ENCODE measurements at regions not wholly inside any gene's neighbourhood (a gene's known extent, or its start where the extent isn't known, plus 50 kb on each side); places are given as distances from the start of the nearest gene placed in this dataset.

- peak; percentile 63 for DNase-seq
- Histone ChIP-seq H2AFZ (ENCODE audit: low read length) (no peak overlapping the region), H3K4me1 (ENCODE audit: low read length) (no peaks in the 10 kb centered on the region), H3F3A (ENCODE audit: insufficient read depth, low read length) (no peaks in the 10 kb centered on the region), H3K36me3 (replicated peaks; ENCODE audit: insufficient read depth, low read length) (no peaks in the 10 kb centered on the region), H3K4me3 (ENCODE audit: low read length) (no peak overlapping the region), H4K20me1 (ENCODE audit: insufficient read depth, low read length) (no peaks in the 10 kb centered on the region), H3K27ac (ENCODE audit: low read length) (no peak overlapping the region), H3K27me3 (replicated peaks; ENCODE audit: insufficient read depth, low read length) (no peaks in the 10 kb centered on the region), H3K79me2 (ENCODE audit: low read length) (no peaks in the 10 kb centered on the region), H3K4me2 (ENCODE audit: low read depth, low read length) (no peak overlapping the region), H3K9me2 (replicated peaks; ENCODE audit: insufficient read depth, low read length) (no peaks in the 10 kb centered on the region), H3K9me3 (replicated peaks; ENCODE audit: insufficient read depth, low read length) (no peaks in the 10 kb centered on the region), H3K9ac (ENCODE audit: low read length) (no peak overlapping the region)
- no peak for TF ChIP-seq EZH2phosphoT487 (IDR thresholded peaks at IDR 0.05; ENCODE audit: low read length)
- TF ChIP-seq, protein P1, sequence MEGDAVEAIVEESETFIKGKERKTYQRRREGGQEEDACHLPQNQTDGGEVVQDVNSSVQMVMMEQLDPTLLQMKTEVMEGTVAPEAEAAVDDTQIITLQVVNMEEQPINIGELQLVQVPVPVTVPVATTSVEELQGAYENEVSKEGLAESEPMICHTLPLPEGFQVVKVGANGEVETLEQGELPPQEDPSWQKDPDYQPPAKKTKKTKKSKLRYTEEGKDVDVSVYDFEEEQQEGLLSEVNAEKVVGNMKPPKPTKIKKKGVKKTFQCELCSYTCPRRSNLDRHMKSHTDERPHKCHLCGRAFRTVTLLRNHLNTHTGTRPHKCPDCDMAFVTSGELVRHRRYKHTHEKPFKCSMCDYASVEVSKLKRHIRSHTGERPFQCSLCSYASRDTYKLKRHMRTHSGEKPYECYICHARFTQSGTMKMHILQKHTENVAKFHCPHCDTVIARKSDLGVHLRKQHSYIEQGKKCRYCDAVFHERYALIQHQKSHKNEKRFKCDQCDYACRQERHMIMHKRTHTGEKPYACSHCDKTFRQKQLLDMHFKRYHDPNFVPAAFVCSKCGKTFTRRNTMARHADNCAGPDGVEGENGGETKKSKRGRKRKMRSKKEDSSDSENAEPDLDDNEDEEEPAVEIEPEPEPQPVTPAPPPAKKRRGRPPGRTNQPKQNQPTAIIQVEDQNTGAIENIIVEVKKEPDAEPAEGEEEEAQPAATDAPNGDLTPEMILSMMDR (IDR thresholded peaks at IDR 0.05; ENCODE audit: low read length) = no peak
- no peak for TF ChIP-seq EZH2 (optimal IDR thresholded peaks at IDR 0.05; ENCODE audit: low read depth, low read length)
Measured at GRCh38 chr10:64014281-64014680, 493.1 kb downstream of the REEP3 start.

DNA sequence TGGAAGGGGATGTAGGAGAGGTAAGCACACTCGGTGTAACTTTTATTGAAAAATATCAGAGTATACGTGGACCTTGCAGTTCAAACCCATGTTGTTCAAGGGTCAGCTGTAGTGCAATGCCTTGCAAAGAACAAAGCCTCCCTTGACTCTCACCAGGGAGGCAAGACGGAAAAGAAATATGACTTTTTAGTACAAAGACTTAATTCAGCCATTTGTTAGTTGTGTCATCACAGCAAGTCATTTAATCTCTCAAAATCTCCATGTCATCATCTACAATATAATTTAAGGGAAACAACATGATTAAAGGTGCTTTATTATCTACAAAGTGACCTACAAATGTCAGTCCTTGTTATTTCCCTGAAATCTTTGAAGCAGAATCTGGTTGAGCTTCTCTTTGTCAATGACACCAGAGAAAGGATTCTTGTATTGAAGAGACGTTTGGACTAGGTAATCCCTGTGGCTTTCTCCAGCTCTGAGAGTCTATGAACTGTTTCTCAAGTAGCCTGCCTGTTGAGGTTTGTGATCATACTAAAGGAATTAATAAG lies 502.8 kb downstream of the REEP3 start:
- no peak overlapping the region for H3K27ac ChIP-seq (ENCODE audit: low read length)
- TF ChIP-seq, protein P1 (IDR thresholded peaks at IDR 0.05; ENCODE audit: low read length) = no peak
- TF ChIP-seq EZH2 (optimal IDR thresholded peaks at IDR 0.05; ENCODE audit: low read depth, low read length) (no peak), EZH2phosphoT487 (IDR thresholded peaks at IDR 0.05; ENCODE audit: low read length) (no peak)
- no peaks in the 10 kb centered on the region for H3K27me3 ChIP-seq (replicated peaks; ENCODE audit: insufficient read depth, low read length)
- DNase-seq = no peak
- H3K4me3 ChIP-seq (ENCODE audit: low read length) = no peak overlapping the region
- no peaks in the 10 kb centered on the region for H3K4me1 ChIP-seq (ENCODE audit: low read length)
- H2AFZ ChIP-seq (ENCODE audit: low read length) = no peak overlapping the region
- H3K79me2 ChIP-seq (ENCODE audit: low read length) = no peaks in the 10 kb centered on the region
- no peaks in the 10 kb centered on the region for H4K20me1 ChIP-seq (ENCODE audit: insufficient read depth, low read length)
- no peak overlapping the region for H3K4me2 ChIP-seq (ENCODE audit: low read depth, low read length)
- no peaks in the 10 kb centered on the region for H3K9me3 ChIP-seq (replicated peaks; ENCODE audit: insufficient read depth, low read length)
- no peak overlapping the region for H3K9ac ChIP-seq (ENCODE audit: low read length)
- no peaks in the 10 kb centered on the region for H3F3A ChIP-seq (ENCODE audit: insufficient read depth, low read length)
- no peaks in the 10 kb centered on the region for H3K9me2 ChIP-seq (replicated peaks; ENCODE audit: insufficient read depth, low read length)
- H3K36me3 ChIP-seq (replicated peaks; ENCODE audit: insufficient read depth, low read length) = no peaks in the 10 kb centered on the region

DNA sequence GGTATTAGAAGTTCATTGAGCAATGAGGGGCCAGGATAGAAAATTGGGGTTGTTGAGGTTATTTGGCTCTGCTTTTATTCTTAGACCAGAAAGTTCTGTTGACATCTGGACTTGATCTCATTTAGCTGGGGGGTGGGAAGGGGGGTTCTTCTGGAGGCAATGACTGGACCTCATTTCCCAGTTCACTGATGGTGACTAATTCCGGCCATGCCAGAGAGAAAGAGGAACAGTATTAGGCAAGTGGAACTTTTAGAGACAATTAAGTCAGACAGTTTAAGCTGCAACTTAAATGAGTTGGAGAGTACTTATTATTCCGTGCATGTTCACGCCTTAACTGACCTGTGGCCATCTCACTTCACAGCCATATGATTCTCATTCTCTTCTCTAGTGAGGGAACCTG lies 512.5 kb downstream of the REEP3 start:
- H2AFZ ChIP-seq (ENCODE audit: low read length) = no peak overlapping the region
- no peaks in the 10 kb centered on the region for H3K9me2 ChIP-seq (replicated peaks; ENCODE audit: insufficient read depth, low read length)
- no peaks in the 10 kb centered on the region for H3K9me3 ChIP-seq (replicated peaks; ENCODE audit: insufficient read depth, low read length)
- H3K27ac ChIP-seq (ENCODE audit: low read length) = no peak overlapping the region
- no peaks in the 10 kb centered on the region for H3F3A ChIP-seq (ENCODE audit: insufficient read depth, low read length)
- H3K4me3 ChIP-seq (ENCODE audit: low read length) = no peak overlapping the region
- peaks cover 11% of the 10 kb centered on the region; the same call in 1 of the 2 replicates for H3K27me3 ChIP-seq (replicated peaks; ENCODE audit: insufficient read depth, low read length)
- H3K4me2 ChIP-seq (ENCODE audit: low read depth, low read length) = no peak overlapping the region
- H3K9ac ChIP-seq (ENCODE audit: low read length) = no peak overlapping the region
- H3K4me1 ChIP-seq (ENCODE audit: low read length) = peaks cover under 1% of the 10 kb centered on the region; the same call in 1 of the 2 replicates
- no peaks in the 10 kb centered on the region for H4K20me1 ChIP-seq (ENCODE audit: insufficient read depth, low read length)
- no peak for DNase-seq
- no peaks in the 10 kb centered on the region for H3K36me3 ChIP-seq (replicated peaks; ENCODE audit: insufficient read depth, low read length)
- no peaks in the 10 kb centered on the region for H3K79me2 ChIP-seq (ENCODE audit: low read length)
- TF ChIP-seq EZH2 (optimal IDR thresholded peaks at IDR 0.05; ENCODE audit: low read depth, low read length) (no peak), EZH2phosphoT487 (IDR thresholded peaks at IDR 0.05; ENCODE audit: low read length) (no peak)
- TF ChIP-seq, protein P1 (IDR thresholded peaks at IDR 0.05; ENCODE audit: low read length) = no peak

All from MM.1S (cell line).